GM23338 (cell line): ENCODE measurements at regions not wholly inside any gene's neighbourhood (a gene's known extent, or its start where the extent isn't known, plus 50 kb on each side); places are given as distances from the start of the nearest gene placed in this dataset.

Experiments
- ATAC-seq: fragments of 200-7000 bp; cut with Tn5 transposase; 3 replicates; pipeline ENCODE4 v1.9.1; 2020
- DNase-seq: peaks from one replicate; pipeline ENCODE4 v3.0.0-alpha.2; 2015; ENCODE audit warnings: low spot score
- H2AFZ ChIP-seq: fragments of 200-600 bp; sonication (generic); 2 replicates; pipeline ENCODE4 v1.8.0; 2016; ENCODE audit warnings: antibody characterized with exemption, mild to moderate bottlenecking, moderate library complexity
- H3F3A ChIP-seq: fragments of 200-600 bp; sonication (generic); replicated peaks from 2 replicates; pipeline ENCODE4 v1.8.0; 2017; ENCODE audit warnings: antibody characterized with exemption, mixed run types, low read depth
- H3K27ac ChIP-seq: fragments of 200-600 bp; sonication (generic); 2 replicates; pipeline ENCODE4 v1.6.1; 2016; ENCODE audit warnings: low read depth
- H3K27me3 ChIP-seq: fragments of 200-600 bp; sonication (generic); 2 replicates; pipeline ENCODE4 v1.8.0; 2016; ENCODE audit warnings: mild to moderate bottlenecking, mixed run types, moderate library complexity; ENCODE audit not compliant: insufficient read depth
- H3K36me3 ChIP-seq: fragments of 200-600 bp; sonication (generic); 2 replicates; pipeline ENCODE4 v1.8.0; 2016; ENCODE audit warnings: mild to moderate bottlenecking; ENCODE audit not compliant: insufficient read depth
- H3K4me1 ChIP-seq: fragments of 200-600 bp; sonication (generic); 2 replicates; pipeline ENCODE4 v1.8.0; 2016; ENCODE audit warnings: mild to moderate bottlenecking, moderate library complexity; ENCODE audit not compliant: insufficient read depth
- H3K4me2 ChIP-seq: fragments of 200-600 bp; sonication (generic); 2 replicates; pipeline ENCODE4 v1.7.1; 2017; ENCODE audit warnings: mixed run types
- H3K4me3 ChIP-seq: fragments of 200-600 bp; sonication (generic); 2 replicates; pipeline ENCODE4 v1.6.1; 2016; ENCODE audit warnings: mixed run types
- H3K79me2 ChIP-seq: fragments of 200-600 bp; sonication (generic); replicated peaks from 2 replicates; pipeline ENCODE4 v1.8.0; 2017; ENCODE audit warnings: mild to moderate bottlenecking; ENCODE audit not compliant: insufficient read depth
- H3K9me2 ChIP-seq: fragments of 200-600 bp; sonication (generic); 2 replicates; pipeline ENCODE4 v1.8.0; 2017; ENCODE audit not compliant: insufficient read depth
- H4K20me1 ChIP-seq: fragments of 200-600 bp; sonication (generic); replicated peaks from 2 replicates; pipeline ENCODE4 v1.8.0; 2017; ENCODE audit warnings: mild to moderate bottlenecking; ENCODE audit not compliant: insufficient read depth
- H3K27ac Mint-ChIP-seq: 2 replicates; pipeline ENCODE4 v1.8.0; 2020; ENCODE audit warnings: inconsistent platforms, mild to moderate bottlenecking, moderate library complexity, mixed read lengths
- H3K27me3 Mint-ChIP-seq: 3 replicates; pipeline ENCODE4 v1.8.0; 2022; ENCODE audit warnings: low read depth, mild to moderate bottlenecking, moderate library complexity, mixed read lengths, inconsistent platforms; ENCODE audit not compliant: insufficient read depth, poor library complexity
- H3K36me3 Mint-ChIP-seq: 3 replicates; pipeline ENCODE4 v1.8.0; 2021; ENCODE audit warnings: low read depth, mild to moderate bottlenecking, inconsistent platforms, moderate library complexity, mixed read lengths
- H3K4me1 Mint-ChIP-seq: 3 replicates; pipeline ENCODE4 v1.8.0; 2020; ENCODE audit warnings: mild to moderate bottlenecking, inconsistent platforms, mixed read lengths
- H3K4me3 Mint-ChIP-seq: 3 replicates; pipeline ENCODE4 v1.8.0; 2021; ENCODE audit warnings: moderate library complexity, mild to moderate bottlenecking, inconsistent platforms, mixed read lengths
- H3K9me3 Mint-ChIP-seq: 3 replicates; pipeline ENCODE4 v1.8.0; 2020; ENCODE audit warnings: moderate library complexity, mild to moderate bottlenecking, inconsistent platforms, mixed read lengths
- CTCF ChIP-seq, 2 experiments: fragments of 200-600 bp in 1 of 2; sonication (generic) in 1 of 2; conservative IDR thresholded peaks; 2 replicates each; pipeline versions ENCODE4 v1.5.1 to v1.6.1; 2016 to 2017; ENCODE audit warnings: antibody characterized with exemption in 2 of 2, low read depth in 2 of 2, mild to moderate bottlenecking in 2 of 2, moderate library complexity in 1 of 2
- ETS1 ChIP-seq: IDR thresholded peaks from 2 replicates; pipeline ENCODE4 v1.6.1; 2016; ENCODE audit warnings: antibody characterized with exemption
- EZH2 ChIP-seq: fragments of 200-600 bp; sonication (generic); IDR thresholded peaks from one replicate; pipeline ENCODE4 v1.8.0; 2017; ENCODE audit warnings: antibody characterized with exemption, mild to moderate bottlenecking, low read depth; ENCODE audit not compliant: unreplicated experiment
- EZH2phosphoT487 ChIP-seq: fragments of 200-600 bp; sonication (generic); IDR thresholded peaks from one replicate; pipeline ENCODE4 v1.8.1; 2018; ENCODE audit warnings: antibody characterized with exemption; ENCODE audit not compliant: unreplicated experiment
- JUNB ChIP-seq: IDR thresholded peaks from one replicate; pipeline ENCODE4 v1.6.1; 2016; ENCODE audit warnings: antibody characterized with exemption; ENCODE audit not compliant: unreplicated experiment
- POLR2AphosphoS5 ChIP-seq: IDR thresholded peaks from 2 replicates; pipeline ENCODE4 v1.6.1; 2016; ENCODE audit warnings: antibody characterized with exemption, low read depth
- REST ChIP-seq: IDR thresholded peaks from one replicate; pipeline ENCODE4 v1.6.1; 2018; ENCODE audit warnings: antibody characterized with exemption; ENCODE audit not compliant: unreplicated experiment
- ZNF114 ChIP-seq: fragments of 250-450 bp; sonication (Bioruptor Pico); IDR thresholded peaks from 2 replicates; pipeline ENCODE4 v1.5.0; 2020; ENCODE audit warnings: mild to moderate bottlenecking, moderate library complexity
- TF ChIP-seq, protein P1 (sequence below): fragments of 250-450 bp; sonication (Bioruptor Pico); IDR thresholded peaks from 2 replicates; pipeline ENCODE4 v1.5.0; 2020; ENCODE audit warnings: mild to moderate bottlenecking, moderate library complexity

- TF ChIP-seq ETS1 (no peak), EZH2phosphoT487 (no peak), POLR2AphosphoS5 (no peak)
These were observed 247.9 kb upstream of the ARHGAP20 start (continued) for GRCh38 chr11:110960167-110960566.

- H2AFZ ChIP-seq: no peak overlapping the region
- H3K27me3 ChIP-seq: no peaks in the 10 kb centered on the region
- no peak for DNase-seq
- Mint-ChIP-seq H3K27ac (no peak overlapping the region), H3K27me3 (no peaks in the 10 kb centered on the region), H3K4me3 (no peak overlapping the region), H3K4me1 (no peaks in the 10 kb centered on the region; the same call in 2 of the 3 replicates), H3K36me3 (no peaks in the 10 kb centered on the region), H3K9me3 (no peaks in the 10 kb centered on the region)
- no peaks in the 10 kb centered on the region for H4K20me1 ChIP-seq
- no peak overlapping the region for H3K4me2 ChIP-seq
- no peaks in the 10 kb centered on the region for H3K4me1 ChIP-seq
- ATAC-seq: no peak
- no peak overlapping the region for H3K27ac ChIP-seq
- H3K9me2 ChIP-seq: 0 out of 2 replicates have a peak, but pooled peaks cover 6% of the 10 kb centered on the region
- no peaks in the 10 kb centered on the region for H3K79me2 ChIP-seq
- no peaks in the 10 kb centered on the region for H3F3A ChIP-seq
- H3K4me3 ChIP-seq: no peak overlapping the region
- TF ChIP-seq CTCF (conservative IDR thresholded peaks at IDR 0.05; ENCODE audit: low read depth in 2 of 2) (no peak), REST (no peak), JUNB (no peak), ZNF114 (CRISPR knock-in tag) (no peak), EZH2 (no peak)
- TF ChIP-seq, protein P1, sequence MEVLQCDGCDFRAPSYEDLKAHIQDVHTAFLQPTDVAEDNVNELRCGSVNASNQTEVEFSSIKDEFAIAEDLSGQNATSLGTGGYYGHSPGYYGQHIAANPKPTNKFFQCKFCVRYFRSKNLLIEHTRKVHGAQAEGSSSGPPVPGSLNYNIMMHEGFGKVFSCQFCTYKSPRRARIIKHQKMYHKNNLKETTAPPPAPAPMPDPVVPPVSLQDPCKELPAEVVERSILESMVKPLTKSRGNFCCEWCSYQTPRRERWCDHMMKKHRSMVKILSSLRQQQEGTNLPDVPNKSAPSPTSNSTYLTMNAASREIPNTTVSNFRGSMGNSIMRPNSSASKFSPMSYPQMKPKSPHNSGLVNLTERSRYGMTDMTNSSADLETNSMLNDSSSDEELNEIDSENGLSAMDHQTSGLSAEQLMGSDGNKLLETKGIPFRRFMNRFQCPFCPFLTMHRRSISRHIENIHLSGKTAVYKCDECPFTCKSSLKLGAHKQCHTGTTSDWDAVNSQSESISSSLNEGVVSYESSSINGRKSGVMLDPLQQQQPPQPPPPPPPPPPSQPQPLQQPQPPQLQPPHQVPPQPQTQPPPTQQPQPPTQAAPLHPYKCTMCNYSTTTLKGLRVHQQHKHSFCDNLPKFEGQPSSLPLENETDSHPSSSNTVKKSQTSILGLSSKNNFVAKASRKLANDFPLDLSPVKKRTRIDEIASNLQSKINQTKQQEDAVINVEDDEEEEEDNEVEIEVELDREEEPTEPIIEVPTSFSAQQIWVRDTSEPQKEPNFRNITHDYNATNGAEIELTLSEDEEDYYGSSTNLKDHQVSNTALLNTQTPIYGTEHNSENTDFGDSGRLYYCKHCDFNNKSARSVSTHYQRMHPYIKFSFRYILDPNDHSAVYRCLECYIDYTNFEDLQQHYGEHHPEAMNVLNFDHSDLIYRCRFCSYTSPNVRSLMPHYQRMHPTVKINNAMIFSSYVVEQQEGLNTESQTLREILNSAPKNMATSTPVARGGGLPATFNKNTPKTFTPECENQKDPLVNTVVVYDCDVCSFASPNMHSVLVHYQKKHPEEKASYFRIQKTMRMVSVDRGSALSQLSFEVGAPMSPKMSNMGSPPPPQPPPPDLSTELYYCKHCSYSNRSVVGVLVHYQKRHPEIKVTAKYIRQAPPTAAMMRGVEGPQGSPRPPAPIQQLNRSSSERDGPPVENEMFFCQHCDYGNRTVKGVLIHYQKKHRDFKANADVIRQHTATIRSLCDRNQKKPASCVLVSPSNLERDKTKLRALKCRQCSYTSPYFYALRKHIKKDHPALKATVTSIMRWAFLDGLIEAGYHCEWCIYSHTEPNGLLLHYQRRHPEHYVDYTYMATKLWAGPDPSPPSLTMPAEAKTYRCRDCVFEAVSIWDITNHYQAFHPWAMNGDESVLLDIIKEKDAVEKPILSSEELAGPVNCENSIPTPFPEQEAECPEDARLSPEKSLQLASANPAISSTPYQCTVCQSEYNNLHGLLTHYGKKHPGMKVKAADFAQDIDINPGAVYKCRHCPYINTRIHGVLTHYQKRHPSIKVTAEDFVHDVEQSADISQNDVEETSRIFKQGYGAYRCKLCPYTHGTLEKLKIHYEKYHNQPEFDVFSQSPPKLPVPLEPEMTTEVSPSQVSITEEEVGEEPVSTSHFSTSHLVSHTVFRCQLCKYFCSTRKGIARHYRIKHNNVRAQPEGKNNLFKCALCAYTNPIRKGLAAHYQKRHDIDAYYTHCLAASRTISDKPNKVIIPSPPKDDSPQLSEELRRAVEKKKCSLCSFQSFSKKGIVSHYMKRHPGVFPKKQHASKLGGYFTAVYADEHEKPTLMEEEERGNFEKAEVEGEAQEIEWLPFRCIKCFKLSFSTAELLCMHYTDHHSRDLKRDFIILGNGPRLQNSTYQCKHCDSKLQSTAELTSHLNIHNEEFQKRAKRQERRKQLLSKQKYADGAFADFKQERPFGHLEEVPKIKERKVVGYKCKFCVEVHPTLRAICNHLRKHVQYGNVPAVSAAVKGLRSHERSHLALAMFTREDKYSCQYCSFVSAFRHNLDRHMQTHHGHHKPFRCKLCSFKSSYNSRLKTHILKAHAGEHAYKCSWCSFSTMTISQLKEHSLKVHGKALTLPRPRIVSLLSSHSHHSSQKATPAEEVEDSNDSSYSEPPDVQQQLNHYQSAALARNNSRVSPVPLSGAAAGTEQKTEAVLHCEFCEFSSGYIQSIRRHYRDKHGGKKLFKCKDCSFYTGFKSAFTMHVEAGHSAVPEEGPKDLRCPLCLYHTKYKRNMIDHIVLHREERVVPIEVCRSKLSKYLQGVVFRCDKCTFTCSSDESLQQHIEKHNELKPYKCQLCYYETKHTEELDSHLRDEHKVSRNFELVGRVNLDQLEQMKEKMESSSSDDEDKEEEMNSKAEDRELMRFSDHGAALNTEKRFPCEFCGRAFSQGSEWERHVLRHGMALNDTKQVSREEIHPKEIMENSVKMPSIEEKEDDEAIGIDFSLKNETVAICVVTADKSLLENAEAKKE (CRISPR knock-in tag): no peak
- H3K36me3 ChIP-seq: no peaks in the 10 kb centered on the region
These were observed 246.0 kb upstream of the ARHGAP20 start for GRCh38 chr11:110958216-110958615.
